Activated CD4-positive, alpha-beta T cell treated with anti-CD3 and anti-CD28 coated beads for 4 hours (primary cell): ENCODE measurements at regions not wholly inside any gene's neighbourhood (a gene's known extent, or its start where the extent isn't known, plus 50 kb on each side); places are given as distances from the start of the nearest gene placed in this dataset.
"Not testable (repeated sequence)": the region's sequence is repeated elsewhere in the genome, so short reads cannot be mapped to it uniquely, and the experiment has no call there.

Experiments used
- DNase-seq, 2 donors: peaks; one replicate each; pipeline ENCODE4 v3.0.0-alpha.2; 2020

- no peak for DNase-seq
These were observed 235.1 kb upstream of the RREB1 start for GRCh38 chr6:6872459-6873344.

- no peak for DNase-seq
These were observed 234.0 kb upstream of the RREB1 start for GRCh38 chr6:6873778-6874177.

GRCh38 chr6:6875818-6876470 lies 231.8 kb upstream of the RREB1 start:
- DNase-seq = no peak

GRCh38 chr6:6877792-6878191 lies 230.0 kb upstream of the RREB1 start:
- DNase-seq = not testable (repeated sequence)

GRCh38 chr6:6878887-6879585 lies 228.7 kb upstream of the RREB1 start:
- DNase-seq = no peak

- not testable (repeated sequence) for DNase-seq
These were observed 228.2 kb upstream of the RREB1 start for GRCh38 chr6:6879586-6879974.

GRCh38 chr6:6880745-6881437 lies 226.9 kb upstream of the RREB1 start:
- no peak for DNase-seq

GRCh38 chr6:6881438-6882225 lies 226.1 kb upstream of the RREB1 start:
- no peak for DNase-seq

GRCh38 chr6:6882592-6882991 lies 225.2 kb upstream of the RREB1 start:
- DNase-seq = no peak

GRCh38 chr6:6883011-6883410 lies 224.8 kb upstream of the RREB1 start:
- no peak for DNase-seq

- DNase-seq = no peak
These were observed 223.6 kb upstream of the RREB1 start for GRCh38 chr6:6884193-6884627.

GRCh38 chr6:6884916-6885315 lies 222.8 kb upstream of the RREB1 start:
- DNase-seq = no peak

GRCh38 chr6:6885521-6886170 lies 222.1 kb upstream of the RREB1 start:
- no peak for DNase-seq

- no peak for DNase-seq
These were observed 221.4 kb upstream of the RREB1 start for GRCh38 chr6:6886171-6886885.

GRCh38 chr6:6886886-6887285 lies 220.9 kb upstream of the RREB1 start:
- no peak for DNase-seq

- DNase-seq = no peak
These were observed 218.2 kb upstream of the RREB1 start for GRCh38 chr6:6889601-6890000.

- no peak for DNase-seq
These were observed 217.3 kb upstream of the RREB1 start for GRCh38 chr6:6890400-6890858.

- DNase-seq = no peak
These were observed 216.5 kb upstream of the RREB1 start for GRCh38 chr6:6891125-6891721.

- no peak for DNase-seq
These were observed 215.8 kb upstream of the RREB1 start for GRCh38 chr6:6891949-6892461.
